Stimulated activated CD4-positive, alpha-beta T cell treated with anti-CD3 and anti-CD28 coated beads, Interleukin-2, amount 100 ng/mL, for 24 hours (primary cell): ENCODE measurements at regions not wholly inside any gene's neighbourhood (a gene's known extent, or its start where the extent isn't known, plus 50 kb on each side); places are given as distances from the start of the nearest gene placed in this dataset.

Experiments
- DNase-seq, 2 donors: peaks; one replicate each; pipeline ENCODE4 v3.0.0-alpha.2; 2020

GRCh38 chr10:24149640-24150039, 59.3 kb upstream of the KIAA1217 start:
- no peak for DNase-seq

- no peak for DNase-seq
Observed at GRCh38 chr10:24150853-24151252, 58.1 kb upstream of the KIAA1217 start.

GRCh38 chr10:24152270-24152669, 56.7 kb upstream of the KIAA1217 start:
- DNase-seq, result no peak

- DNase-seq, result no peak
Observed at GRCh38 chr10:24153031-24153430, 55.9 kb upstream of the KIAA1217 start.

GRCh38 chr10:24153537-24153936, 55.4 kb upstream of the KIAA1217 start:
- no peak for DNase-seq

GRCh38 chr10:24156686-24157085, 52.3 kb upstream of the KIAA1217 start:
- no peak for DNase-seq

- no peak for DNase-seq
Observed at GRCh38 chr10:24157567-24157966, 51.4 kb upstream of the KIAA1217 start.
